ENCODE measurements at regions not wholly inside any gene's neighbourhood (a gene's known extent, or its start where the extent isn't known, plus 50 kb on each side); places are given as distances from the start of the nearest gene placed in this dataset.
"Not testable (repeated sequence)": the region's sequence is repeated elsewhere in the genome, so short reads cannot be mapped to it uniquely, and the experiment has no call there.

DNA sequence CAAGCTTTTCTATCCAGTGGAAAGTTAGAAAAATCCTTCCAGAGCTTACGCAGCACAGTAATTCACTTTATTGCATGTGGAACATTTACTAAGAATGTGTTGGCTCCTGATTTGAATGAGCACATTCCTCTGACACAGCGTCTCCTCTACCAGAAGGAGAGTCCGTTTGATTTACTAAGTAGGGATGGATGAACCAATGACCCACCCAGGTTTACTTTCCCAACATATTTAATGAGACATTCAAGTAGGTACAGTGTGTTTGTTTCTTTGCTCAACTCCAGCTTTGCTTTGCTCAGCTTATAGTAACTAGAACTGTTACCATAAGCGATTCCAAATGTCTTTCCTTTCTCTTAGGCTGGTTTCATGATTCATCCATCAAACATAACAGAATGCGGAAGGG, 161.7 kb downstream of the SMARCA1 start:
- no peaks in the 10 kb centered on the region for H3K36me3 ChIP-seq (replicated peaks; ENCODE audit: insufficient read depth, low read length)
- H2AFZ ChIP-seq (ENCODE audit: low read length): no peak overlapping the region; the same call in 1 of the 2 replicates
- H4K20me1 ChIP-seq (ENCODE audit: insufficient read depth, low read length): no peaks in the 10 kb centered on the region
- H3K79me2 ChIP-seq (ENCODE audit: low read length): no peaks in the 10 kb centered on the region
- H3K4me3 ChIP-seq (ENCODE audit: low read length): no peak overlapping the region
- no peak for DNase-seq
- no peak overlapping the region for H3K9ac ChIP-seq (ENCODE audit: low read length)
- no peaks in the 10 kb centered on the region for H3F3A ChIP-seq (ENCODE audit: insufficient read depth, low read length)
- no peaks in the 10 kb centered on the region for H3K27me3 ChIP-seq (replicated peaks; ENCODE audit: insufficient read depth, low read length)
- H3K9me3 ChIP-seq (replicated peaks; ENCODE audit: insufficient read depth, low read length): no peaks in the 10 kb centered on the region
- peaks cover 16% of the 10 kb centered on the region for H3K4me1 ChIP-seq (ENCODE audit: low read length)
- TF ChIP-seq, protein P1, sequence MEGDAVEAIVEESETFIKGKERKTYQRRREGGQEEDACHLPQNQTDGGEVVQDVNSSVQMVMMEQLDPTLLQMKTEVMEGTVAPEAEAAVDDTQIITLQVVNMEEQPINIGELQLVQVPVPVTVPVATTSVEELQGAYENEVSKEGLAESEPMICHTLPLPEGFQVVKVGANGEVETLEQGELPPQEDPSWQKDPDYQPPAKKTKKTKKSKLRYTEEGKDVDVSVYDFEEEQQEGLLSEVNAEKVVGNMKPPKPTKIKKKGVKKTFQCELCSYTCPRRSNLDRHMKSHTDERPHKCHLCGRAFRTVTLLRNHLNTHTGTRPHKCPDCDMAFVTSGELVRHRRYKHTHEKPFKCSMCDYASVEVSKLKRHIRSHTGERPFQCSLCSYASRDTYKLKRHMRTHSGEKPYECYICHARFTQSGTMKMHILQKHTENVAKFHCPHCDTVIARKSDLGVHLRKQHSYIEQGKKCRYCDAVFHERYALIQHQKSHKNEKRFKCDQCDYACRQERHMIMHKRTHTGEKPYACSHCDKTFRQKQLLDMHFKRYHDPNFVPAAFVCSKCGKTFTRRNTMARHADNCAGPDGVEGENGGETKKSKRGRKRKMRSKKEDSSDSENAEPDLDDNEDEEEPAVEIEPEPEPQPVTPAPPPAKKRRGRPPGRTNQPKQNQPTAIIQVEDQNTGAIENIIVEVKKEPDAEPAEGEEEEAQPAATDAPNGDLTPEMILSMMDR (IDR thresholded peaks at IDR 0.05; ENCODE audit: low read length): no peak
- TF ChIP-seq EZH2phosphoT487 (IDR thresholded peaks at IDR 0.05; ENCODE audit: low read length): no peak
- no peak for TF ChIP-seq EZH2 (optimal IDR thresholded peaks at IDR 0.05; ENCODE audit: low read depth, low read length)
- no peaks in the 10 kb centered on the region for H3K9me2 ChIP-seq (replicated peaks; ENCODE audit: insufficient read depth, low read length)
- H3K4me2 ChIP-seq (ENCODE audit: low read depth, low read length): no peak overlapping the region
- no peak overlapping the region for H3K27ac ChIP-seq (ENCODE audit: low read length)

DNA sequence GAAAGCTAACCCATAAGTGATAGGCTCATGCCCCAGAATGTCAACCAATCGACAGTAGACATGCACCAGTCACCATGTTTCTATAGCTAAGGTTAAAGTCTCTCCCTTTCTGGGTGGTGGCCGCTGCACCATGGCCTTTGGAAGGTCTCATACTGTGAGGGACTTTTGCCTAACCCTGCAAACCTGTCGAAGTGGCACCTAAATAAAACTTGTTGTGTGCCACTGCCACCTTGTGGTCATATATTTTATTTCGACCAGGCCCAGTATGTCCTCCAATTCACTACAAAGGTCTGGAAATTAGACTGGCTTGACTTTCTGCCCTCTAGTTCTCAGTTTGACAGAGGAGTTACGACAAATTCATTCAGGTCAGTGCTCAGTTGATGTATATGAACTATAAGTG, 163.1 kb downstream of the SMARCA1 start:
- Histone ChIP-seq H3K4me2 (ENCODE audit: low read depth, low read length) (peak overlapping the region; percentile 41; the same call in 1 of the 2 replicates), H3K9me3 (replicated peaks; ENCODE audit: insufficient read depth, low read length) (no peaks in the 10 kb centered on the region), H3K9me2 (replicated peaks; ENCODE audit: insufficient read depth, low read length) (no peaks in the 10 kb centered on the region), H3K27ac (ENCODE audit: low read length) (peak overlapping the region; percentile 60; the same call in 1 of the 2 replicates), H3K27me3 (replicated peaks; ENCODE audit: insufficient read depth, low read length) (no peaks in the 10 kb centered on the region), H3K36me3 (replicated peaks; ENCODE audit: insufficient read depth, low read length) (no peaks in the 10 kb centered on the region), H3K4me1 (ENCODE audit: low read length) (peaks cover 16% of the 10 kb centered on the region), H3K79me2 (ENCODE audit: low read length) (no peaks in the 10 kb centered on the region), H3K4me3 (ENCODE audit: low read length) (no peak overlapping the region), H2AFZ (ENCODE audit: low read length) (peak overlapping the region; percentile 66), H3K9ac (ENCODE audit: low read length) (peak overlapping the region; percentile 23; the same call in 1 of the 2 replicates), H3F3A (ENCODE audit: insufficient read depth, low read length) (no peaks in the 10 kb centered on the region), H4K20me1 (ENCODE audit: insufficient read depth, low read length) (no peaks in the 10 kb centered on the region)
- TF ChIP-seq, protein P1 (IDR thresholded peaks at IDR 0.05; ENCODE audit: low read length): peak; percentile 71
- TF ChIP-seq EZH2phosphoT487 (IDR thresholded peaks at IDR 0.05; ENCODE audit: low read length): no peak
- no peak for TF ChIP-seq EZH2 (optimal IDR thresholded peaks at IDR 0.05; ENCODE audit: low read depth, low read length)
- DNase-seq: peak; percentile 82

DNA sequence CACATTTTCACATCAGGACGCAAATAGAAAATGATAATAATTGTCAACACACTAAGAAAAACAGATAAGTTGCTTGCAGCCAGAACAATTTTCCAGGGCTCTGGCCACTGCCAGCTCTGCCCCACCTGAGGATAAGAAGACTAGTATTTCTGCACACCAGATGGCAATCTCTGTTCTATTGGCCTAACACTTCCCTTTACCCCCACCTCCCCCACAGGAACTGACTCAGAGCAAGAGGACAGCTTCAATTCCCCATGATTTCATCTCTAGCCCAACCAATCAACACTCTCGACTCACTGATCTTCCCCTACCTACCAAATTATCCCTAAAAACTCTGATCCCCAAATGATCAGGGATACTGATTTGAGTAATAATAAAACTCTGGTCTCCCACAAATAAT, 164.0 kb downstream of the SMARCA1 start:
- TF ChIP-seq EZH2 (optimal IDR thresholded peaks at IDR 0.05; ENCODE audit: low read depth, low read length) (no peak), EZH2phosphoT487 (IDR thresholded peaks at IDR 0.05; ENCODE audit: low read length) (no peak)
- TF ChIP-seq, protein P1 (IDR thresholded peaks at IDR 0.05; ENCODE audit: low read length): no peak
- no peaks in the 10 kb centered on the region for H3F3A ChIP-seq (ENCODE audit: insufficient read depth, low read length)
- no peak overlapping the region for H3K4me2 ChIP-seq (ENCODE audit: low read depth, low read length)

DNA sequence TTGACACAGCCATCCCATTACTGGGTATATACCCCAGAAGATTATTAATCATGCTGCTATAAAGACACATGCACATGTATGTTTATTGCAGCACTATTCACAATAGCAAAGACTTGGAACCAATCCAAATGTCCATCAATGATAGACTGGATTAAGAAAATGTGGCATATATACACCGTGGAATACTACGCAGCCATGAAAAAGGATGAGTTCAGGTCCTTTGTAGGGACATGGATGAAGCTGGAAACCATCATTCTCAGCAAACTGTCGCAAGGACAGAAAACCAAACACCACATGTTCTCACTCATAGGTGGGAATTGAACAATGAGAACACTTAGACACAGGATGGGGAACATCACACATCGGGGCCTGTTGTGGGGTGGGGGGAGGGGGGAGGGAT, 165.9 kb downstream of the SMARCA1 start:
- H3K27ac ChIP-seq (ENCODE audit: low read length); H2AFZ ChIP-seq (ENCODE audit: low read length); H3K36me3 ChIP-seq (replicated peaks; ENCODE audit: insufficient read depth, low read length); H3K9me2 ChIP-seq (replicated peaks; ENCODE audit: insufficient read depth, low read length); H3K4me3 ChIP-seq (ENCODE audit: low read length); H3K27me3 ChIP-seq (replicated peaks; ENCODE audit: insufficient read depth, low read length); DNase-seq; H3K9ac ChIP-seq (ENCODE audit: low read length); H3K79me2 ChIP-seq (ENCODE audit: low read length); H3K4me2 ChIP-seq (ENCODE audit: low read depth, low read length); H4K20me1 ChIP-seq (ENCODE audit: insufficient read depth, low read length); H3K9me3 ChIP-seq (replicated peaks; ENCODE audit: insufficient read depth, low read length); H3F3A ChIP-seq (ENCODE audit: insufficient read depth, low read length): not testable (repeated sequence)
- peaks cover 16% of the 10 kb centered on the region for H3K4me1 ChIP-seq (ENCODE audit: low read length)

More for the DNA sequence above, 164.0 kb downstream of the SMARCA1 start:
- Histone ChIP-seq H3K27ac (ENCODE audit: low read length) (no peak overlapping the region), H3K36me3 (replicated peaks; ENCODE audit: insufficient read depth, low read length) (no peaks in the 10 kb centered on the region), H3K79me2 (ENCODE audit: low read length) (no peaks in the 10 kb centered on the region), H3K27me3 (replicated peaks; ENCODE audit: insufficient read depth, low read length) (no peaks in the 10 kb centered on the region), H3K9me3 (replicated peaks; ENCODE audit: insufficient read depth, low read length) (no peaks in the 10 kb centered on the region), H2AFZ (ENCODE audit: low read length) (no peak overlapping the region), H3K4me1 (ENCODE audit: low read length) (peaks cover 16% of the 10 kb centered on the region), H3K9me2 (replicated peaks; ENCODE audit: insufficient read depth, low read length) (no peaks in the 10 kb centered on the region), H3K4me3 (ENCODE audit: low read length) (no peak overlapping the region), H3K9ac (ENCODE audit: low read length) (no peak overlapping the region), H4K20me1 (ENCODE audit: insufficient read depth, low read length) (no peaks in the 10 kb centered on the region)
- DNase-seq: peak; percentile 33
